Aorta (tissue), 5 donors: ENCODE measurements at regions not wholly inside any gene's neighbourhood (a gene's known extent, or its start where the extent isn't known, plus 50 kb on each side); places are given as distances from the start of the nearest gene placed in this dataset.
A peak's percentile ranks its signal among the peaks of the same experiment; 100 is the strongest.

Experiments
- ATAC-seq: fragments of 200-7000 bp; cut with Tn5 transposase; one replicate; pipeline ENCODE4 v1.9.1; 2022; ENCODE audit warnings: moderate library complexity; ENCODE audit not compliant: low FRiP score
- DNase-seq, 2 donors: peaks; one replicate each; pipeline ENCODE4 v3.0.0-alpha.2; 2020
- H3K27ac ChIP-seq, 2 donors: one replicate each; pipeline ENCODE4 v1.5.1; 2013; ENCODE audit warnings: low read length in 2 of 2, mild to moderate bottlenecking in 2 of 2, moderate library complexity in 2 of 2, control low read depth in 1 of 2, inconsistent platforms in 1 of 2, low read depth in 1 of 2
- H3K27me3 ChIP-seq, 2 donors: one replicate each; pipeline ENCODE4 v1.6.1; 2013; ENCODE audit warnings: control low read depth in 1 of 2, low read length in 1 of 2, mild to moderate bottlenecking in 1 of 2, moderate library complexity in 1 of 2; ENCODE audit not compliant: insufficient read depth in 2 of 2, control insufficient read depth in 1 of 2
- H3K36me3 ChIP-seq, 2 donors: one replicate each; pipeline ENCODE4 v1.6.1; 2013; ENCODE audit warnings: control low read depth in 1 of 2, low read length in 1 of 2, mild to moderate bottlenecking in 1 of 2; ENCODE audit not compliant: insufficient read depth in 2 of 2, control insufficient read depth in 1 of 2
- H3K4me1 ChIP-seq, 2 donors: one replicate each; pipeline ENCODE4 v1.6.1; 2013; ENCODE audit warnings: low read length in 2 of 2, control low read depth in 1 of 2, mild to moderate bottlenecking in 1 of 2, moderate library complexity in 1 of 2; ENCODE audit not compliant: insufficient read depth in 2 of 2, control insufficient read depth in 1 of 2
- H3K4me3 ChIP-seq, 2 donors: one replicate each; pipeline ENCODE4 v1.5.1; 2013; ENCODE audit warnings: low read length in 2 of 2, control low read depth in 1 of 2, mild to moderate bottlenecking in 1 of 2
- H3K9me3 ChIP-seq: one replicate; pipeline ENCODE4 v1.6.1; 2013; ENCODE audit warnings: mild to moderate bottlenecking, low read length; ENCODE audit not compliant: control insufficient read depth
- WGBS, 2 donors: extraction: QIAGEN DNeasy Blood & Tissue Kit; methylation state at CpG; one replicate each; pipeline ENCODE4 v1.1.7; 2013; 5-methylcytosine and 5-hydroxymethylcytosine counted together
- intact Hi-C, 2 donors: fragments of 100-400 bp; cut with DNase I; formaldehyde crosslinking; loops; one replicate each; pipeline versions ENCODE4 v1.14.2 to v1.15.0; 2022
- donor health status: healthy with polysubstance abuse.
- donor health status: Bipolar disorder and iron deficiency.
- donor health status: DM: no; HTN: no; CAD: no.
- donor health status: DM: no; HTN: no; CAD: no.
- donor health status: DM: yes; HTN: yes; CAD: no.

- Histone ChIP-seq H3K27ac (no peak overlapping the region), H3K36me3 (no peaks in the 10 kb centered on the region), H3K27me3 (peaks cover 0 to 5% of the 10 kb centered on the region in 2 donors), H3K4me1 (no peaks in the 10 kb centered on the region), H3K9me3 (no peaks in the 10 kb centered on the region), H3K4me3 (no peak overlapping the region)
- ATAC-seq = no peak
- WGBS, 2 donors = 49 to 50% methylated on average over 2 of the region's 2 CpGs
- intact Hi-C loops = no loop called here
- DNase-seq = no peak
Observed at GRCh38 chr2:176979981-176980710, 232.4 kb upstream of the HNRNPA3 start.

GRCh38 chr2:176984987-176985386 lies 227.6 kb upstream of the HNRNPA3 start:
- Histone ChIP-seq H3K27me3 (peaks cover 0 to 8% of the 10 kb centered on the region in 2 donors), H3K4me1 (no peaks in the 10 kb centered on the region), H3K9me3 (no peaks in the 10 kb centered on the region), H3K36me3 (no peaks in the 10 kb centered on the region), H3K4me3 (no peak overlapping the region), H3K27ac (no peak overlapping the region)
- no peak for DNase-seq
- intact Hi-C loops = no loop called here
- 76 to 77% methylated on average over 4 of the region's 4 CpGs for WGBS, 2 donors
- ATAC-seq = no peak

- intact Hi-C loops = no loop called here
Observed at GRCh38 chr2:176985871-176986270, 226.7 kb upstream of the HNRNPA3 start.

DNA sequence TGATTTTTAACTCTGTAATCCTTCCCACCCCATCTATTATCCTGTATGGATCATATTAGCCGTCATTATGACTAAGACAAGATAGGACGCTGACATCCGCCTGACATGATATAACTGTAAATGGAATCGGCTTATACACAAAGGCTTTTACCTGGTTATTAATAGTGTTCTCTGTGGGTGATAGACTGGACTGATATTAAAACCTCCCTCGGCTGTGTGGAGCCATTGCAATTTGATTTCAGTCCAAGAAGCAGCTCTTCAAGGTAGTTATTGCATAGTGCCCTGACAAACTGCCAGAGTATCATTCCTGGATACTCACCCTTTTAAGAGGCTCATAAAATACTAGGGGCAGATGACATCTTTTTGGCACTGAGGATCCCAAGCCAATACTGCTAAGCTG lies 226.1 kb upstream of the HNRNPA3 start:
- H3K27me3 ChIP-seq = peaks cover 0 to 8% of the 10 kb centered on the region in 2 donors
- intact Hi-C loops = no loop called here
- no peaks in the 10 kb centered on the region for H3K4me1 ChIP-seq
- peak overlapping the region in 1 of 2 donors; percentile 13 for H3K4me3 ChIP-seq
- no peak overlapping the region for H3K27ac ChIP-seq
- ATAC-seq (no peak), DNase-seq (no peak)
- H3K36me3 ChIP-seq = no peaks in the 10 kb centered on the region
- 55 to 59% methylated on average over 5 of the region's 5 CpGs for WGBS, 2 donors
- H3K9me3 ChIP-seq = no peaks in the 10 kb centered on the region

More at GRCh38 chr2:176985871-176986270, 226.7 kb upstream of the HNRNPA3 start:
- H3K36me3 ChIP-seq = no peaks in the 10 kb centered on the region
- H3K9me3 ChIP-seq = no peaks in the 10 kb centered on the region
- H3K4me3 ChIP-seq = no peak overlapping the region
- no peak for DNase-seq
- H3K4me1 ChIP-seq = no peaks in the 10 kb centered on the region
- ATAC-seq = no peak
- no peak overlapping the region for H3K27ac ChIP-seq
- peaks cover 0 to 8% of the 10 kb centered on the region in 2 donors for H3K27me3 ChIP-seq
- 12 to 19% methylated on average over 2 of the region's 2 CpGs for WGBS, 2 donors

- peaks cover 0 to 1% of the 10 kb centered on the region in 2 donors for H3K27me3 ChIP-seq
- DNase-seq (no peak), ATAC-seq (no peak)
- 64 to 80% methylated on average over 1 of the region's 1 CpG for WGBS, 2 donors
- intact Hi-C loops = no loop called here
- no peaks in the 10 kb centered on the region for H3K36me3 ChIP-seq
- no peak overlapping the region for H3K27ac ChIP-seq
- no peak overlapping the region for H3K4me3 ChIP-seq
- no peaks in the 10 kb centered on the region for H3K4me1 ChIP-seq
- no peaks in the 10 kb centered on the region for H3K9me3 ChIP-seq
Observed at GRCh38 chr2:176991411-176991810, 221.2 kb upstream of the HNRNPA3 start.

DNA sequence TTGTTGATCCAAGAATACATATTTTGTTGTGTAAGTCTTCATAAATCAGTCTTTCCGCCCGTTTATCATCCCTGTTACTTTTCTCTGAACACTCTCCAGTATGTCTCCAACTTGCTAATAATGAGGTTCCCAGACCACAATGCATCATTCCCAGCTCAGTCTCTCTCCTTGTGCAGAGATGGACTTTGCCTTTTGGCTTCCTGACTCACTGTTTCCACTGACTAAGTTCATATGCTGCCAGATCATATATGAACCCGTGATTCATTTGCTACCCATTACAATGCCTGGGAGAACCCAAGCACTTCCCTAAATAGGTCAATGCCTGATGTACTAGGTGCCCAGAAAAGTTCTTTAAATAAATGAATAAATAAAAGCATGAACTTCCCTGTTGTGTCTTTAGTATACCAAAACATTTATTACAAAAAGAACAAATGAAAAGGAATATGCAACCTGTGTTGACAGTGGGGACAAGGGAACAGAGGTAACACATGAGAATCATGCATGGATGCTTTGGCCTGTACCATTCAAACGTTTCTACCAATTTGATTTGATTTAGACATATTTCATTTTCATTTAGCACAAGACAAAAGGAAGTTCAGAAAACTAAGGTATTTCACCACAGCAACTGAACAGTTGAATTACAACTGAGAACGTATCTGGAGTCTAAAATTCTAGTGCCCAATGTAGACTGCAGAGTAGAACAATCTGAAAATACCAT lies 215.4 kb upstream of the HNRNPA3 start:
- H3K27ac ChIP-seq = no peak overlapping the region
- no peaks in the 10 kb centered on the region for H3K36me3 ChIP-seq
- ATAC-seq = peak; percentile 51
- no peaks in the 10 kb centered on the region for H3K9me3 ChIP-seq
- no peak for DNase-seq
- H3K27me3 ChIP-seq = no peaks in the 10 kb centered on the region
- no peak overlapping the region for H3K4me3 ChIP-seq
- intact Hi-C loops = no loop called here
- WGBS, 2 donors = 37 to 39% methylated on average over 5 of the region's 5 CpGs
- H3K4me1 ChIP-seq = no peaks in the 10 kb centered on the region

DNA sequence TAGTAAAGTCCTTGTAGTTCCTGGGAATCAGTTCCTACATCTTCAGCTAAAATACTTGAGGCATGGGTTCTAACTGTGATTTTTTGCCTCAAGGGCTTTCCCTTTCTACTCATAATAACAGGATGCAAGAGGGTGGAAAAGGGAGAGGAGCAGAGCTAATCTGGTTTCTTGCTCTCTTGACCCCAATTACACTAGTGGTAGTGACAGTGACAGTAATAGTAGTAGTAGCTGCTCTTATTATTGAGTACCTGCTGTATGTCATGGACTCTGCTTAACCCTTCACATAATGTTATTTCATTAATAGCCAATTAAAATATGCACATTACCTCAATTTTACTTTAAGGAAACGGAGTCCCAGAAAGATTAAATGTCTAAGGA lies 214.8 kb upstream of the HNRNPA3 start:
- DNase-seq (no peak), ATAC-seq (no peak)
- WGBS, 2 donors = 81 to 88% methylated on average over 1 of the region's 1 CpG
- H3K27ac ChIP-seq = no peak overlapping the region
- no peaks in the 10 kb centered on the region for H3K4me1 ChIP-seq
- H3K9me3 ChIP-seq = no peaks in the 10 kb centered on the region
- H3K4me3 ChIP-seq = no peak overlapping the region
- no peaks in the 10 kb centered on the region for H3K27me3 ChIP-seq
- no peaks in the 10 kb centered on the region for H3K36me3 ChIP-seq
- intact Hi-C loops = no loop called here

DNA sequence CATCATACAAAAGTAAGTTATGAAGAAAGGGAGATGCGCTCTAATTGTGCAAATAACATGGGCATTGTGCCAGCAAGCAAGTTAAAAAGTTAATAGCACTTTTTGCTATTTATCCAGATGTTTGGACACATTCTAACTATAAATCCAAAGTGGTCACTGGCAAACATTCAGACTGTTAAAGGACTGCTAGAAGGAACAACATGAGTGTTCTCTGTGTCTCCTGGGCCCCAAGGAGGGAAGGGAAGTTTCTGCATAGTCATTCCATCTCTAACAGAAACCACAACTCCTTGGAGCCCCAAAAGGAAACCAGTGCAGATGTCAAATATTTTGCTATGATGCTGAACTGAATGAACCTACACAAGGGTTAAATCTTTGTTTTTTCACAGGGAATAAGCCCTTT lies 213.3 kb upstream of the HNRNPA3 start:
- H3K27me3 ChIP-seq = no peaks in the 10 kb centered on the region
- no peak overlapping the region for H3K4me3 ChIP-seq
- no peaks in the 10 kb centered on the region for H3K36me3 ChIP-seq
- no peaks in the 10 kb centered on the region for H3K9me3 ChIP-seq
- H3K27ac ChIP-seq = no peak overlapping the region
- ATAC-seq (no peak), DNase-seq (no peak)
- 85 to 91% methylated on average over 1 of the region's 1 CpG for WGBS, 2 donors
- intact Hi-C loops = no loop called here
- H3K4me1 ChIP-seq = no peaks in the 10 kb centered on the region
